ENCODE measurements at regions not wholly inside any gene's neighbourhood (a gene's known extent, or its start where the extent isn't known, plus 50 kb on each side); places are given as distances from the start of the nearest gene placed in this dataset.

DNA sequence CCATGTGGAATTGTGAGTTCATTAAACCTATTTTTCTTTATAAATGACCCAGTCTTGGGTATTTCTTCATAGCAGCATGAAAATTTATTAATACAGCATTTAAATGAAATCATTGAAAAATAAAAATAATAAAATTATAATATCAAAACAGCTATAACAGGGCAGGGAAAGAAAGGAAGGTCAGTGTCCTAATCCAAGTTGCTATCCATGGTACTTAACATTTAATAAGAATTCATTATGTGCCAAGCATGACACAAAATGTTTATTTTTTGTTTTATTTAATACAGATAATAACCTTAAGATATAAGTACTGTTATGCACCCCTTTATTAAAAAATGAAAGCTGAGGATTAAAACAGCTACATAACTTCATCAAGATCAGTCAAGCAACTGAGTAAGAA lies 838.4 kb downstream of the RAB28 start:
- Histone ChIP-seq H3K4me1 (no peaks in the 10 kb centered on the region), H3K9me3 (no peaks in the 10 kb centered on the region), H3K27ac (no peak overlapping the region), H3K4me3 (no peak overlapping the region), H3K36me3 (no peaks in the 10 kb centered on the region), H3K27me3 (replicated peaks in 1 of 7) (no peaks in the 10 kb centered on the region)
- no peak for DNase-seq
- no peak for TF ChIP-seq POLR2AphosphoS5 (IDR thresholded peaks at IDR 0.05)
- TF ChIP-seq, protein P1, sequence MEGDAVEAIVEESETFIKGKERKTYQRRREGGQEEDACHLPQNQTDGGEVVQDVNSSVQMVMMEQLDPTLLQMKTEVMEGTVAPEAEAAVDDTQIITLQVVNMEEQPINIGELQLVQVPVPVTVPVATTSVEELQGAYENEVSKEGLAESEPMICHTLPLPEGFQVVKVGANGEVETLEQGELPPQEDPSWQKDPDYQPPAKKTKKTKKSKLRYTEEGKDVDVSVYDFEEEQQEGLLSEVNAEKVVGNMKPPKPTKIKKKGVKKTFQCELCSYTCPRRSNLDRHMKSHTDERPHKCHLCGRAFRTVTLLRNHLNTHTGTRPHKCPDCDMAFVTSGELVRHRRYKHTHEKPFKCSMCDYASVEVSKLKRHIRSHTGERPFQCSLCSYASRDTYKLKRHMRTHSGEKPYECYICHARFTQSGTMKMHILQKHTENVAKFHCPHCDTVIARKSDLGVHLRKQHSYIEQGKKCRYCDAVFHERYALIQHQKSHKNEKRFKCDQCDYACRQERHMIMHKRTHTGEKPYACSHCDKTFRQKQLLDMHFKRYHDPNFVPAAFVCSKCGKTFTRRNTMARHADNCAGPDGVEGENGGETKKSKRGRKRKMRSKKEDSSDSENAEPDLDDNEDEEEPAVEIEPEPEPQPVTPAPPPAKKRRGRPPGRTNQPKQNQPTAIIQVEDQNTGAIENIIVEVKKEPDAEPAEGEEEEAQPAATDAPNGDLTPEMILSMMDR (IDR thresholded peaks at IDR 0.05 in 8 of 11, conservative IDR thresholded peaks at IDR 0.05 in 3 of 11): no peak
- intact Hi-C loops (cut with DNase I; ENCODE audit: low total_unique reads): no loop called here

- TF ChIP-seq POLR2AphosphoS5 (IDR thresholded peaks at IDR 0.05) (no peak), POLR2A (IDR thresholded peaks at IDR 0.05) (no peak)
- TF ChIP-seq, protein P1 (IDR thresholded peaks at IDR 0.05 in 8 of 11, conservative IDR thresholded peaks at IDR 0.05 in 3 of 11): no peak
- intact Hi-C loops (cut with DNase I; ENCODE audit: low total_unique reads): no loop called here
- Histone ChIP-seq H3K4me3 (no peak overlapping the region), H3K27me3 (replicated peaks in 1 of 7) (no peaks in the 10 kb centered on the region), H3K36me3 (no peaks in the 10 kb centered on the region), H3K9me3 (no peaks in the 10 kb centered on the region), H3K4me1 (no peaks in the 10 kb centered on the region), H3K27ac (no peak overlapping the region)
- DNase-seq: no peak
- WGBS, 5 donors: 39 to 59% (median 45%) methylated on average over 1 of the region's 1 CpG
Observed at GRCh38 chr4:12644261-12644660, 839.9 kb downstream of the RAB28 start.

DNA sequence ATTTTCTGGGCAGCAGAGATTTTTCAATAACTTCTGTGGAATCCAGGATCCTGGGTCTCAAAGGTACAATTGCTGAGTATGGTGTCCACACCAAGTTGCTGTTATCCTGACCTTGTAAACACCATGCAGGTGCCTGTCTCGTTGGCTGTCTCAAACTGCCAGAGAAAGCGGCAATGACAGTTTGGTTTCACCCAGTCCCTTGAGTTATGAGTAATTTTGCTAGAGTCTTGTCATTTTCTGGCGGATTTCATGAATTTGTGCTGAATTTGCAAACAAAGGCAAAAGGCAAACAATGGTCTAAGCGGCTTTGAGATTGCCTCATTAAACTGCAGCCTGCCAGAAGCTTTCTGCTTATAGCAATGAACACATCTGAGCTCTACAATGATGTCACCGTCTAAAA lies 847.9 kb downstream of the RAB28 start:
- Histone ChIP-seq H3K4me3 (no peak overlapping the region), H3K9me3 (peaks cover 0 to 10% (median 2%) of the 10 kb centered on the region in 8 donors), H3K4me1 (no peaks in the 10 kb centered on the region), H3K36me3 (no peaks in the 10 kb centered on the region), H3K27ac (no peak overlapping the region), H3K27me3 (replicated peaks in 1 of 7) (peaks cover 0 to 7% (median 0%) of the 10 kb centered on the region in 7 donors)
- 78 to 89% (median 80%) methylated on average over 5 of the region's 5 CpGs for WGBS, 5 donors
- DNase-seq: no peak
- intact Hi-C loops (cut with DNase I; ENCODE audit: low total_unique reads): no loop called here
- no peak for TF ChIP-seq POLR2AphosphoS5 (IDR thresholded peaks at IDR 0.05)
- TF ChIP-seq, protein P1 (IDR thresholded peaks at IDR 0.05 in 8 of 11, conservative IDR thresholded peaks at IDR 0.05 in 3 of 11): no peak
- no peak for TF ChIP-seq POLR2A (IDR thresholded peaks at IDR 0.05)

- Histone ChIP-seq H3K4me3 (no peak overlapping the region), H3K27me3 (replicated peaks in 1 of 7) (peaks cover 0 to 7% (median 0%) of the 10 kb centered on the region in 7 donors), H3K4me1 (no peaks in the 10 kb centered on the region), H3K9me3 (peaks cover 0 to 10% (median 2%) of the 10 kb centered on the region in 8 donors), H3K36me3 (no peaks in the 10 kb centered on the region), H3K27ac (no peak overlapping the region)
- DNase-seq: no peak
- TF ChIP-seq POLR2A (IDR thresholded peaks at IDR 0.05) (no peak), POLR2AphosphoS5 (IDR thresholded peaks at IDR 0.05) (no peak)
- TF ChIP-seq, protein P1 (IDR thresholded peaks at IDR 0.05 in 8 of 11, conservative IDR thresholded peaks at IDR 0.05 in 3 of 11): no peak
- intact Hi-C loops (cut with DNase I; ENCODE audit: low total_unique reads): no loop called here
- 65 to 83% (median 67%) methylated on average over 1 of the region's 1 CpG for WGBS, 5 donors
Observed at GRCh38 chr4:12635629-12636028, 848.5 kb downstream of the RAB28 start.
